Psoas muscle (tissue), 7 donors: ENCODE measurements at regions not wholly inside any gene's neighbourhood (a gene's known extent, or its start where the extent isn't known, plus 50 kb on each side); places are given as distances from the start of the nearest gene placed in this dataset.

Experiments used
- ATAC-seq, 4 donors: fragments of 200-7000 bp; cut with Tn5 transposase; one replicate each; pipeline ENCODE4 v1.9.1; 2020; ENCODE audit warnings: moderate library complexity in 3 of 4, mild to moderate bottlenecking in 2 of 4
- DNase-seq, 2 donors: peaks; one replicate each; pipeline ENCODE4 v3.0.0-alpha.2; 2020
- H3K27ac ChIP-seq: fragments of 200-600 bp; one replicate; pipeline ENCODE4 v1.8.0; 2022
- H3K27me3 ChIP-seq, 3 donors: fragments of 200-600 bp in 1 of 3; one replicate each; pipeline versions ENCODE4 v1.6.1 to v1.8.0; 2013 to 2022; ENCODE audit warnings: low read length in 2 of 3, mild to moderate bottlenecking in 2 of 3, moderate library complexity in 1 of 3; ENCODE audit not compliant: insufficient read depth in 3 of 3
- H3K36me3 ChIP-seq, 2 donors: fragments of 200-600 bp in 1 of 2; one replicate each; pipeline versions ENCODE4 v1.6.1 to v1.8.0; 2013 to 2022; ENCODE audit warnings: low read depth in 1 of 2, mild to moderate bottlenecking in 1 of 2, moderate library complexity in 1 of 2; ENCODE audit not compliant: insufficient read depth in 1 of 2
- H3K4me1 ChIP-seq: fragments of 200-600 bp; one replicate; pipeline ENCODE4 v1.8.0; 2022
- H3K4me3 ChIP-seq: fragments of 200-600 bp; one replicate; pipeline ENCODE4 v1.8.0; 2022; ENCODE audit warnings: mild to moderate bottlenecking
- H3K9me3 ChIP-seq: fragments of 200-600 bp; one replicate; pipeline ENCODE4 v1.8.0; 2022
- WGBS, 3 donors: extraction: QIAGEN DNeasy Blood & Tissue Kit; methylation state at CpG; one replicate each; pipeline versions ENCODE4 v1.1.6 to v1.1.7; 2013; 5-methylcytosine and 5-hydroxymethylcytosine counted together
- intact Hi-C, 2 donors: fragments of 100-400 bp; cut with DNase I; formaldehyde crosslinking; loops; one replicate each; pipeline versions ENCODE4 v1.11.0 to v1.14.2; 2022
- TF ChIP-seq, protein P1 (sequence below): fragments of 200-600 bp; IDR thresholded peaks from one replicate; pipeline ENCODE4 v1.8.0; 2022; ENCODE audit warnings: antibody characterized with exemption
- donor health status: healthy with polysubstance abuse.
- donor health status: DM: no; HTN: no; CAD: no; lungs with moderate emphysema.
- donor health status: Bipolar disorder and iron deficiency.
- donor health status: healthy.
- donor health status: DM: yes; HTN: yes; CAD: no.
- donor health status: DM: no; HTN: no; CAD: no.
- donor health status: DM: yes; HTN: yes; CAD: no.

DNA sequence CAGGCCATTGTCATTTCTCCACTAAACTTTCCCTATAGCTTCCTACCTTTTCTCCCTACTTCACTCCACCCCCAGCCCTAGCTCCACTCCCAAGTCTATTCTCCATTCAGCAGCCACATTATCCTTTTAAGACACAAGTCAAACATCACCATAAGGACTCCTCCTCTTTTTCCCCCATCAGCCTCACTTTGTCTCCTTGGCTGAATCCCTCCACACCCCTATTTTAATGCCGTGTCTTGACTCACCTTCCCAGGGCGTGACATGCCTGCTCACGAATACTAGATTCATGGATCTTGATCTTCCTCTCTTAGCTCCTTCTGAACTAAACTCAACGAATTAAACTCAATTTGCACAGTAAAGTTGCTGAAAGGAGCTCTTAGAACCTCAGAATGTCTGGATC is 281.9 kb downstream of the PTTG2 start:
- intact Hi-C loops = no loop called here
- ATAC-seq = no peak
- Histone ChIP-seq H3K36me3 (no peaks in the 10 kb centered on the region), H3K4me1 (no peaks in the 10 kb centered on the region), H3K4me3 (no peak overlapping the region), H3K9me3 (no peaks in the 10 kb centered on the region), H3K27me3 (peaks cover 0 to 2% (median 0%) of the 10 kb centered on the region in 3 donors), H3K27ac (no peak overlapping the region)
- 94% methylated on average over 4 of the region's 4 CpGs for WGBS, 3 donors
- no peak for DNase-seq
- TF ChIP-seq, protein P1, sequence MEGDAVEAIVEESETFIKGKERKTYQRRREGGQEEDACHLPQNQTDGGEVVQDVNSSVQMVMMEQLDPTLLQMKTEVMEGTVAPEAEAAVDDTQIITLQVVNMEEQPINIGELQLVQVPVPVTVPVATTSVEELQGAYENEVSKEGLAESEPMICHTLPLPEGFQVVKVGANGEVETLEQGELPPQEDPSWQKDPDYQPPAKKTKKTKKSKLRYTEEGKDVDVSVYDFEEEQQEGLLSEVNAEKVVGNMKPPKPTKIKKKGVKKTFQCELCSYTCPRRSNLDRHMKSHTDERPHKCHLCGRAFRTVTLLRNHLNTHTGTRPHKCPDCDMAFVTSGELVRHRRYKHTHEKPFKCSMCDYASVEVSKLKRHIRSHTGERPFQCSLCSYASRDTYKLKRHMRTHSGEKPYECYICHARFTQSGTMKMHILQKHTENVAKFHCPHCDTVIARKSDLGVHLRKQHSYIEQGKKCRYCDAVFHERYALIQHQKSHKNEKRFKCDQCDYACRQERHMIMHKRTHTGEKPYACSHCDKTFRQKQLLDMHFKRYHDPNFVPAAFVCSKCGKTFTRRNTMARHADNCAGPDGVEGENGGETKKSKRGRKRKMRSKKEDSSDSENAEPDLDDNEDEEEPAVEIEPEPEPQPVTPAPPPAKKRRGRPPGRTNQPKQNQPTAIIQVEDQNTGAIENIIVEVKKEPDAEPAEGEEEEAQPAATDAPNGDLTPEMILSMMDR = no peak

DNA sequence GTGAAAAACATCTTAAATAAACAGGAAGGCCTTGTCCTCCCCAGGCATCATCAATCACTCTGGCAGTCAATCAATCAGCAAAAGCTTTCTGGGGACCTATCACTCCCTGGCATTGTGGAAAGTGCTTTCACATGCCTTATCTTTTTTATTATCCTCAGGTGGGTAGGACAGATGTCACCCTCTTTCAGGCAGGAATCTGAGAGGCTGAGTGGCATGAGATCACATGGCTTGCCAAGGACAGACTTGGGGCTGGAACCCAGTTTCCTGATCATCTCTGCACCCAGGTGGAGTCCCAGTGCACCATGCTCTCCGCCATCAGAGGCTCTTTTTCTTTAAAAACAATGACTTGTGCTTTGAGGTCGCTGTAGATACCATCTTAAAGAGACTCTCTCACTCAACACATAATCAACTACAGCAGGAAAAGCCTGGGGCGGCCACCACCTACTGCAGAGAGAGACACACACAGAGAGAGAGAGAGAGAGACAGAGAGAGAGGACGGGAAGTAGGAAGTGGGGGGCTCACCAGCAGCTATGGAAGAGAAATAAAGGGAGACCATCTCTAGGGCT is 282.7 kb downstream of the PTTG2 start:
- ATAC-seq (no peak), DNase-seq (no peak)
- H3K9me3 ChIP-seq = no peaks in the 10 kb centered on the region
- no peaks in the 10 kb centered on the region for H3K4me1 ChIP-seq
- H3K27ac ChIP-seq = no peak overlapping the region
- 78 to 84% (median 79%) methylated on average over 4 of the region's 4 CpGs for WGBS, 3 donors
- H3K27me3 ChIP-seq = peaks cover 0 to 2% (median 0%) of the 10 kb centered on the region in 3 donors
- intact Hi-C loops = no loop called here
- no peaks in the 10 kb centered on the region for H3K36me3 ChIP-seq
- TF ChIP-seq, protein P1 = no peak
- no peak overlapping the region for H3K4me3 ChIP-seq

DNA sequence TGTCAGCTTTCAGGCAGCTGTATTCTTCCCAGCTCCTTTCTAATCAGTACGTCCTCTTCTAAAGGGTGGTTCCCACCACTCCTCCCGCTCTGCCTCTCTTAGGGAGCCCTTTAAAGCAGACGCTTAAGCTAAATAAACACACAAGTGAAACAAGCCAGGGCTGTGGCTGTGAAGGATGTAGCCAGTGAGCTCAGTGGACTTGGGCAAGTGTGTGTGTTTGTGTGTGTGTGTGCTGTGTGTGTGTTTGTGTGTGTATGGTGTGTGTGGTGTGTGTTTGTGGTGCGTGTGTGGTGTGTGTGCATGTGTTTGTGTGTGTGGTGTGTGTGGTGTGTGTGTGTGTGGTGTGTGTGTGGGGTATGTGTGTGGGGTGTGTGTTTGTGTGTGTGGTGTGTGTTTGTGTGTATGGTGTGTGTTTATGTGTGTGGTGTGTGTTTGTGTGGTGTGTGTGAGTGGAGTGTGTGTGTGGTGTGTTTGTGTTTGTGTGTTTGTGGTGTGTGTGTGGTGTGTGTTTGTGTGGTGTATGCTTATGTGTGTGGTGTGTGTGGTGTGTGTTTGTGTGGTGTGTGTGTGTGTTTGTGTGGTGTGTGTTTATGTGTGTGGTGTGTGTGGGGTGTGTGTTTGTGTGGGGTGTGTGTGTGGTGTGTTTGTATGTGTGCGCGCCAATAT is 283.3 kb downstream of the PTTG2 start:
- H3K36me3 ChIP-seq = no peaks in the 10 kb centered on the region
- TF ChIP-seq, protein P1 = no peak
- intact Hi-C loops = no loop called here
- ATAC-seq (no peak), DNase-seq (no peak)
- H3K9me3 ChIP-seq = no peaks in the 10 kb centered on the region
- no peak overlapping the region for H3K4me3 ChIP-seq
- H3K4me1 ChIP-seq = no peaks in the 10 kb centered on the region
- H3K27ac ChIP-seq = no peak overlapping the region
- 76 to 89% (median 84%) methylated on average over 6 of the region's 6 CpGs for WGBS, 3 donors
- peaks cover 0 to 2% (median 0%) of the 10 kb centered on the region in 3 donors for H3K27me3 ChIP-seq

DNA sequence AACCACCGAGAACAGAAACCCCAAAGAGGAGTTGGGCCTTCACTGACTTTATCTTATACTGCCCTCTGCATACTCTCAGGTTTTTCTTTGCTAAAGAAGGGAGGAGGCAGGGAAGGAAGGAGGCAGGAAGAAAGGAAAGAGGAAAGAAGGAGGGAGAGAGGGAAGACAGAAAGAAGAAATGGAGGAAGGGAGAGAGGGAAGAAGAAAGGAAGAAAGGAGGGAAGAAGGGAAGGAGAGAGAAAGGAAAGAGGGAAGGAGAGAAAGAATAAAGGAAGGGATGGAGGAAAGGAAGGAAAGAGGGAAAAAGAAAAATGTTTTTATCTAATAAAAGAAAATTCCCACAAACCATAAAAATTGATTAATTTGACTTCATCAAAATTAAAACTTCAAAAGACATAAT is 294.6 kb downstream of the PTTG2 start:
- Histone ChIP-seq H3K4me3 (no peak overlapping the region), H3K27ac (no peak overlapping the region), H3K36me3 (no peaks in the 10 kb centered on the region), H3K27me3 (no peaks in the 10 kb centered on the region), H3K9me3 (peaks cover 8% of the 10 kb centered on the region), H3K4me1 (no peaks in the 10 kb centered on the region)
- no peak for DNase-seq
- no peak for ATAC-seq
- WGBS, 3 donors = 90 to 97% (median 92%) methylated on average over 1 of the region's 1 CpG
- intact Hi-C loops = no loop called here
- TF ChIP-seq, protein P1 = no peak

DNA sequence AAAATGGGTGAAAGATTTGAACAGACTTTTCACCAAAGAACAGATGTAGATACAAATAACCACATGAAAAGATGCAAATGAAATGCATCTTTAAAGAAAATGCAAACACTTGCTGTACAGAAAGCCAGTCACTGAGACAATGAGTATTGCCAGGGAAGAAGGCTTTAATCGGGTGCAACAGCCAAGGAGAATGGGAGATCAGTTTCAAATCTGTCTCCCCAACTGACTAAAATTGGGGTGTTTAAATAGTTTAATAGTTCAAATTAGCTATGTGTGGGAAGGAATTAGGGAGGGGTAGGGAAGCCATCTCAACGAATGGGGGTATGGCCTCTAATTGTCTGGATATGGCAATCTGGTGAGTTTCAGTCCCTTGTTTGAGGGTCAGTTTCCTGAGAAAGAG is 295.4 kb downstream of the PTTG2 start:
- intact Hi-C loops = no loop called here
- DNase-seq (no peak), ATAC-seq (no peak)
- H3K27me3 ChIP-seq = no peaks in the 10 kb centered on the region
- no peak overlapping the region for H3K4me3 ChIP-seq
- H3K9me3 ChIP-seq = peaks cover 4% of the 10 kb centered on the region
- 90 to 94% (median 94%) methylated on average over 2 of the region's 2 CpGs for WGBS, 3 donors
- H3K4me1 ChIP-seq = no peaks in the 10 kb centered on the region
- TF ChIP-seq, protein P1 = no peak
- H3K27ac ChIP-seq = no peak overlapping the region
- H3K36me3 ChIP-seq = no peaks in the 10 kb centered on the region
